ENCODE measurements at regions not wholly inside any gene's neighbourhood (a gene's known extent, or its start where the extent isn't known, plus 50 kb on each side); places are given as distances from the start of the nearest gene placed in this dataset.

DNA sequence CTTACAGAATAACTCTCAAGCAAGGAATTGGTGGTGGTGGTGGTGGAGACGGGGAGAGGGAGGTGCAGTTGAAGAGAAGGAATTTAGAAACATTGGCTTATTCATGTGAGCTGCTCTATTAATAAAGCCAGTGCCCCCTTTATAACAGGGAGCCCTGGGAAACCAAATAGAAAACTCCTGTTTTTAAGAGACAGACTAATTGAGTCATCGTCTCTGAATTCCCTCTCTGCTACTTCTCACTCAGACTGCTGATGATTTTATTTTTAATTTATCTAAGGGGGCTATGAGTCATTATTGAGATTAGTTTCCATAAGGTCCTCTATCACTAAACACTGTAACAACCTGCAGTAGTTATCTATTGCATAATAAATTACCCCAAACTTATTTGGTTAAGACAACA, 145.9 kb upstream of the GALNT15 start:
- no peak overlapping the region for H2AK5ac ChIP-seq (ENCODE audit: insufficient read length, low read length)
- H2AFZ ChIP-seq (ENCODE audit: low read length), result no peak overlapping the region
- H3K9me3 Mint-ChIP-seq, result peaks cover 3% of the 10 kb centered on the region in 2 experiments; a peak in 2 of 5 replicates
- peaks cover 5% of the 10 kb centered on the region for H3K9me3 ChIP-seq (ENCODE audit: control insufficient read depth, low read depth, low read length)
- no peak overlapping the region for H2BK15ac ChIP-seq (ENCODE audit: low read depth, low read length)
- H3K79me1 ChIP-seq (ENCODE audit: insufficient read depth, low read depth, low read length, poor library complexity, severe bottlenecking), result no peaks in the 10 kb centered on the region
- no peaks in the 10 kb centered on the region for H3K23me2 ChIP-seq (ENCODE audit: insufficient read length, low read depth, low read length, poor library complexity, severe bottlenecking)
- H3K4ac ChIP-seq (ENCODE audit: low read depth, low read length), result no peak overlapping the region
- H3K27me3 Mint-ChIP-seq (ENCODE audit: low read depth), result peaks cover 16% of the 10 kb centered on the region
- no peak for DNase-seq
- no peak overlapping the region for H4K5ac ChIP-seq (ENCODE audit: insufficient read length, low read depth, low read length)
- no peak overlapping the region for H4K91ac ChIP-seq (ENCODE audit: insufficient read length, low read depth, low read length)
- no peak overlapping the region for H3T11ph ChIP-seq (ENCODE audit: low read length)
- H2BK120ac ChIP-seq (ENCODE audit: low read depth, low read length, poor library complexity, severe bottlenecking), result no peak overlapping the region
- no peak overlapping the region for H2BK5ac ChIP-seq (ENCODE audit: insufficient read length, low read length)
- H3K27ac Mint-ChIP-seq, result no peak overlapping the region
- no peaks in the 10 kb centered on the region for H3K36me3 Mint-ChIP-seq (ENCODE audit: insufficient read depth in 1 of 3, low read depth in 3 of 3)
- H3K27me3 ChIP-seq (ENCODE audit: insufficient read depth, low read length), result no peaks in the 10 kb centered on the region
- no peak overlapping the region for H2BK20ac ChIP-seq (ENCODE audit: low read depth, low read length, poor library complexity, severe bottlenecking)
- H3K27ac ChIP-seq (ENCODE audit: insufficient read length, low read depth, low read length), result no peak overlapping the region
- no CpG with 5 or more reads among the region's 2 CpGs for WGBS (ENCODE audit: extremely low coverage, insufficient read length, low lambda C conversion rate)
- no peak overlapping the region for H3K14ac ChIP-seq (ENCODE audit: insufficient read depth, low read length)
- H4K8ac ChIP-seq (replicated peaks; ENCODE audit: insufficient read length, low read depth, low read length), result no peak overlapping the region
- H3K79me2 ChIP-seq (ENCODE audit: insufficient read depth, low read length), result no peaks in the 10 kb centered on the region
- H3K4me2 ChIP-seq (ENCODE audit: insufficient read depth, insufficient read length, low read length), result no peak overlapping the region
- H3K23ac ChIP-seq (ENCODE audit: insufficient read length, low read depth, low read length), result no peak overlapping the region
- H2BK12ac ChIP-seq (ENCODE audit: insufficient read length, low read depth, low read length), result no peak overlapping the region
- H3K4me1 Mint-ChIP-seq, result no peaks in the 10 kb centered on the region
- no peaks in the 10 kb centered on the region for H3K4me1 ChIP-seq (ENCODE audit: insufficient read depth, low read length)
- H3K56ac ChIP-seq (ENCODE audit: insufficient read length, low read depth, low read length), result no peak overlapping the region
- no peaks in the 10 kb centered on the region for H4K20me1 ChIP-seq (ENCODE audit: control insufficient read depth, insufficient read depth, insufficient read length)
- no peak overlapping the region for H3K18ac ChIP-seq (ENCODE audit: insufficient read length, low read depth, low read length)
- no peak overlapping the region for H3K4me3 Mint-ChIP-seq
- no peak overlapping the region for H3K9ac ChIP-seq (ENCODE audit: extremely low read depth, insufficient read length, low read length)
- TF ChIP-seq, protein P1, sequence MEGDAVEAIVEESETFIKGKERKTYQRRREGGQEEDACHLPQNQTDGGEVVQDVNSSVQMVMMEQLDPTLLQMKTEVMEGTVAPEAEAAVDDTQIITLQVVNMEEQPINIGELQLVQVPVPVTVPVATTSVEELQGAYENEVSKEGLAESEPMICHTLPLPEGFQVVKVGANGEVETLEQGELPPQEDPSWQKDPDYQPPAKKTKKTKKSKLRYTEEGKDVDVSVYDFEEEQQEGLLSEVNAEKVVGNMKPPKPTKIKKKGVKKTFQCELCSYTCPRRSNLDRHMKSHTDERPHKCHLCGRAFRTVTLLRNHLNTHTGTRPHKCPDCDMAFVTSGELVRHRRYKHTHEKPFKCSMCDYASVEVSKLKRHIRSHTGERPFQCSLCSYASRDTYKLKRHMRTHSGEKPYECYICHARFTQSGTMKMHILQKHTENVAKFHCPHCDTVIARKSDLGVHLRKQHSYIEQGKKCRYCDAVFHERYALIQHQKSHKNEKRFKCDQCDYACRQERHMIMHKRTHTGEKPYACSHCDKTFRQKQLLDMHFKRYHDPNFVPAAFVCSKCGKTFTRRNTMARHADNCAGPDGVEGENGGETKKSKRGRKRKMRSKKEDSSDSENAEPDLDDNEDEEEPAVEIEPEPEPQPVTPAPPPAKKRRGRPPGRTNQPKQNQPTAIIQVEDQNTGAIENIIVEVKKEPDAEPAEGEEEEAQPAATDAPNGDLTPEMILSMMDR (conservative IDR thresholded peaks at IDR 0.05), result no peak
